GM18505 (cell line): ENCODE measurements at regions not wholly inside any gene's neighbourhood (a gene's known extent, or its start where the extent isn't known, plus 50 kb on each side); places are given as distances from the start of the nearest gene placed in this dataset.

ENCODE experiments used
- ATAC-seq: cut with Tn5 transposase; IDR thresholded peaks from one replicate; pipeline ENCODE4 v1.9.1; 2021; ENCODE audit not compliant: unreplicated experiment
- POLR2A ChIP-seq: IDR thresholded peaks from 4 replicates; pipeline ENCODE4 v1.6.1; 2011; ENCODE audit warnings: borderline replicate concordance; ENCODE audit not compliant: insufficient read depth, insufficient read length; ENCODE audit errors: extremely low read depth

DNA sequence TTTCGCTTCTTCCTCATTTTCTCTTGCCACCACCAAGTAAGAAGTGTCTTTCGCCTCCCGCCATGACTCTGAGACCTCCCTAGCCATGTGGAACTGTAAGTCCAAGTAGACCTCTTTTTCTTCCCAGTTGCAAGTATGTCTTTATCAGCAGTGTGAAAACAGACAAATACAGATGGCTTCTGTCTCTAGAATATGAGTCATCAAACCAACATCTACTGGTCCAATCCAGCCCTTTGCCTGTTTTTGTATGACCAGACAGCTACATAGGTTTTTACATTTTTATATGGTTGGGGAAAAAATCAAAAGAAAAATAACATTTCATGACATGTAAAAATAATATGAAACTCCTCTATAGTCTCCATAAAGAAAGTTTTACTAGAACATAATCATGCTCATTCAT, 118.7 kb upstream of the PTPRG start:
- no peak for ATAC-seq
- TF ChIP-seq POLR2A: no peak

DNA sequence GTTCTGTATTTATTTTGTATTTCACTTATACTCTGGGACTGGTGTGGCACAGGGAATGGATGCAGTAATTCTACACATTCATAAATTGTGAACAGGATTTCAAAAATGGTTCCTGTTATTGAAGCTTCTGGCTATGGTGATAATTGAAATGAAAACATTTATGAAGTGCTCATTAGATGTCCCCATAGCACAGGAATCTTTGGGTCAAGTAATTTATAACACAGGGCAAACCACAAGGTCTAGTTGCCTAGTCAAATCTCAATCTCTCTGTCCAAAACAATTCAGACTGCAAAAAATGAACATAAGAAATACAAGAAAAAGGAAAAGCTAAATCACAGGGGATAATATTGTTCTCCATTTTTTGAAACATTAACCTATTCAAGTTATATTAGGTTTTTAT, 117.5 kb upstream of the PTPRG start:
- no peak for ATAC-seq
- no peak for TF ChIP-seq POLR2A

- no peak for TF ChIP-seq POLR2A
- ATAC-seq: no peak
Observed at GRCh38 chr3:61444782-61445181, 116.6 kb upstream of the PTPRG start.

GRCh38 chr3:61445924-61446323, 115.4 kb upstream of the PTPRG start:
- no peak for ATAC-seq
- no peak for TF ChIP-seq POLR2A

- TF ChIP-seq POLR2A: no peak
- ATAC-seq: no peak
Observed at GRCh38 chr3:61446341-61446740, 115.0 kb upstream of the PTPRG start.

GRCh38 chr3:61448378-61448777, 113.0 kb upstream of the PTPRG start:
- no peak for TF ChIP-seq POLR2A
- no peak for ATAC-seq

DNA sequence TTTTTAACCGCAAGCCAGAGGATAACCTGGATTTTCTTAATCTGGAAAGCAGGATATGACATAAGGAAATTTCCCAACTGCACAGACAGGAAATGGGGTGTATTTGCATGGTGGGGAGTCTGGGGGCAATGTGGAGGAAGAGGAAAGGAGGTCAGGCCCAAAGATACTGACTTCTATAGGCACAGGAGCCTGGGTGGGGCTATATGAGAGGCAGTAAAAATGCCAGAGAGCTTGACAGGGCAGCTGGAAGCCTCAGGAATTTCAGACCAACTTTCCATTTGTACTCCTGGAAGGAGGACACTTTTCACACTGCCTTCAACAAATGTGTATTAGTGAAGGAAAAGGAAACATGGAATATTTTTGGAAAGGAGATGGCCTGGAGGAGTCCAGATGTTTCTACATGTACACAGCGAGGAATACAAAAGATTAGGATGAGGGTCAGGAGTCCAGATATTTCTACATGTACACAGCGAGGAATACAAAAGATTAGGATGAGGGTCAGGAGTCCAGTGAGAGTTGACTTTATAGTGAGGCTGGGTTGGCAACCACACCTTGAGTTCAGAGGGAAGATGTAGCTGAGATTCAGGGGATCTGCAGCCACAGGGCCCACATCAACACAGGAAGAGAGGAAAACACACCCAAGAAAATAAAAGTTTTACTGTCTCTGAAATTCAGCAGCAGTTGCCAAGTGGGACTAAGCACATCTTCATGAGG, 111.9 kb upstream of the PTPRG start:
- no peak for ATAC-seq
- TF ChIP-seq POLR2A: no peak

DNA sequence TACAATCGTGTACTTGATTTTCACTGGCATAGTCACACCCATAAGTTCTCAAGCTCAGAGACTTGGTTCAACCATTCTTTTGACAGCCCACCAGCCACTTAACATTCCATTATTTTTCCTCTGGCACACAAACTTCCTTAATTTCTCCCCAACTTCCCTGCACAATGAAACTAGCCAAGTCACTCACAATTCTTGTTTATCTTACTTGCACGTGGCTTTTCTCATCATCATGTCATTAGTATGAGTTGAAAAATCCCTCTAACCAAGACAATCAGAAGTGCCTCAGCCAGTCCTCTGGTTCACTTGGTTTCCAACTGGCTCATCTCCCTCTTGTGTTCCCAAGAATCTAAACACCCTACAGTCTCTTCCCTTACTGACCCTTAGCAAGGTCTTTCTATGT, 110.5 kb upstream of the PTPRG start:
- ATAC-seq: no peak
- TF ChIP-seq POLR2A: no peak

GRCh38 chr3:61451841-61452240, 109.5 kb upstream of the PTPRG start:
- ATAC-seq: no peak
- no peak for TF ChIP-seq POLR2A

- TF ChIP-seq POLR2A: no peak
- no peak for ATAC-seq
Observed at GRCh38 chr3:61452535-61453090, 108.8 kb upstream of the PTPRG start.

DNA sequence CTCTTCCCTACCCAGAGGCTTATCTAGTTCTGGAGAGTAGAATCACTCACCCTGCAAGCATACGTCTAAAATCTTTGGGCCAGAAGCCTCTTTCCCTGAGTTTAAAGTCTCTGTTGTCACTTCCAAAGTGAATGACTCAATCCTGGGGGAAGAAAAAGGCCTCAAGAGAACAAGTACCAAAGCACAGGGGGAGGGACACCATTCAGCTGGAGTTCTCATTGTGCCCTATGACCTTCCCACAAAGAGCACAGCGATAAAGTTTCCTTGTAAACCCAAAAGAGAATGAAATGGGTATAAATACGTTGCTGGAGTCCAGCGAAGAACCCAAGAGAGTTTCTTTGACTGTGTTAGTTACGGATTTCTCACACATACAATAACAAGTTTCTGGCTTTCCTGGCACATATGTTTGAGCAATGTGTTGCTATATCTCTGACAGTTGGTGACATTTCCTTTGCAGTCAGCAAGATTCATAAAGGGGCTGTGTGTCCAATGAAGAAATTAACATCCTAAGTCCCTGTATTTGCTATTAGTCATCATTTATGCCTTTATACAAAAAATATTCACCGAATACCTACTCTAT, 107.3 kb upstream of the PTPRG start:
- ATAC-seq: no peak
- TF ChIP-seq POLR2A: no peak

- no peak for ATAC-seq
- no peak for TF ChIP-seq POLR2A
Observed at GRCh38 chr3:61454801-61455200, 106.6 kb upstream of the PTPRG start.

DNA sequence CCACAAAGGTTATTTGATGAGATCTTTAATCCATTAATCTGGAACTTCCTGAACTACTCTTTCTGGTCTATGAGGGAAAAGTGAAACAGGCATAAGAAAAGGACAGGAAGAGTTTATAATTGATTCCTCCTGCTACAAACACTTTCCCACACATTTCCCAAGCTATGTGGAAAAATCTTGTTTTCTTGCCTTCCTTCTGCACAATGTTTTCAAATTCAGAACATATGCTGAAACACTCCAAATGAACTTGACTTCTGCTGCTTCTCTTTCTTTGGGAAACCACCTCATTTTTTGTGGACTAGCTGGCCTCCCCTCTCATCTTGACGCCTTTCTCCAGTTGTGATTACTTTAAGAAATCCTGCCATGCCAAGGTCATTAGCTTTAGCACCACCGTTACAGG, 100.7 kb upstream of the PTPRG start:
- ATAC-seq: no peak
- TF ChIP-seq POLR2A: no peak

GRCh38 chr3:61463191-61463590, 98.2 kb upstream of the PTPRG start:
- ATAC-seq: no peak
- TF ChIP-seq POLR2A: no peak
